ENCODE measurements at regions not wholly inside any gene's neighbourhood (a gene's known extent, or its start where the extent isn't known, plus 50 kb on each side); places are given as distances from the start of the nearest gene placed in this dataset.

DNA sequence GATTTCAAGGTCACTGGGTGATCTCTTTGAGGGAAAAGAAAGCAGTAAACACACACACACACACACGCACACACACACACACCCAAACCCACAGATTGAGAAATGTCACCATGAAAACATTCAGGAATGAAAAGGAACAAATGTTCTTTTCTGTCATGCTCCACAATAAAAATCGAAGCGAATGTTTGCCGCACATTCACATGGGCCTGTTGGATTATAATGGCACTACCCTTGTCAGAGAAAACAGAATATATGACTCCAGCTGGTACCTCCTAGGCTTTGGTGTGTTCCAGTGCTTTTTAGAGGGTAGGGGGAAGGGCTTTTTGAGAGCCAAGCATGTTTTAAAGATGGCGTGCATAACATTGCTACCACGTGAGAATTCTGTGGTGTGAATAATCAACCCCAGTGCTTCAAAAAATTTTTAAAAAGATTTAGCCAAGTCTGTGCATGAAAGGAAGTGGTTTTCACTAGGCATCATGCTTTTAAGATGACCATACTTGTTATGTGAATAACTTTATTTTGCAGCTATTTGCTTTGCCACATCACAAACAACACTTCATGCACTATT is 120.8 kb upstream of the ZNF608 start:
- TF ChIP-seq, protein P1, sequence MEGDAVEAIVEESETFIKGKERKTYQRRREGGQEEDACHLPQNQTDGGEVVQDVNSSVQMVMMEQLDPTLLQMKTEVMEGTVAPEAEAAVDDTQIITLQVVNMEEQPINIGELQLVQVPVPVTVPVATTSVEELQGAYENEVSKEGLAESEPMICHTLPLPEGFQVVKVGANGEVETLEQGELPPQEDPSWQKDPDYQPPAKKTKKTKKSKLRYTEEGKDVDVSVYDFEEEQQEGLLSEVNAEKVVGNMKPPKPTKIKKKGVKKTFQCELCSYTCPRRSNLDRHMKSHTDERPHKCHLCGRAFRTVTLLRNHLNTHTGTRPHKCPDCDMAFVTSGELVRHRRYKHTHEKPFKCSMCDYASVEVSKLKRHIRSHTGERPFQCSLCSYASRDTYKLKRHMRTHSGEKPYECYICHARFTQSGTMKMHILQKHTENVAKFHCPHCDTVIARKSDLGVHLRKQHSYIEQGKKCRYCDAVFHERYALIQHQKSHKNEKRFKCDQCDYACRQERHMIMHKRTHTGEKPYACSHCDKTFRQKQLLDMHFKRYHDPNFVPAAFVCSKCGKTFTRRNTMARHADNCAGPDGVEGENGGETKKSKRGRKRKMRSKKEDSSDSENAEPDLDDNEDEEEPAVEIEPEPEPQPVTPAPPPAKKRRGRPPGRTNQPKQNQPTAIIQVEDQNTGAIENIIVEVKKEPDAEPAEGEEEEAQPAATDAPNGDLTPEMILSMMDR (IDR thresholded peaks at IDR 0.05), result no peak
- TF ChIP-seq POLR2A (IDR thresholded peaks at IDR 0.05), result no peak

Measured in lower leg skin (tissue), 3 donors.